ENCODE measurements at regions not wholly inside any gene's neighbourhood (a gene's known extent, or its start where the extent isn't known, plus 50 kb on each side); places are given as distances from the start of the nearest gene placed in this dataset.
"Not testable (repeated sequence)": the region's sequence is repeated elsewhere in the genome, so short reads cannot be mapped to it uniquely, and the experiment has no call there.

DNA sequence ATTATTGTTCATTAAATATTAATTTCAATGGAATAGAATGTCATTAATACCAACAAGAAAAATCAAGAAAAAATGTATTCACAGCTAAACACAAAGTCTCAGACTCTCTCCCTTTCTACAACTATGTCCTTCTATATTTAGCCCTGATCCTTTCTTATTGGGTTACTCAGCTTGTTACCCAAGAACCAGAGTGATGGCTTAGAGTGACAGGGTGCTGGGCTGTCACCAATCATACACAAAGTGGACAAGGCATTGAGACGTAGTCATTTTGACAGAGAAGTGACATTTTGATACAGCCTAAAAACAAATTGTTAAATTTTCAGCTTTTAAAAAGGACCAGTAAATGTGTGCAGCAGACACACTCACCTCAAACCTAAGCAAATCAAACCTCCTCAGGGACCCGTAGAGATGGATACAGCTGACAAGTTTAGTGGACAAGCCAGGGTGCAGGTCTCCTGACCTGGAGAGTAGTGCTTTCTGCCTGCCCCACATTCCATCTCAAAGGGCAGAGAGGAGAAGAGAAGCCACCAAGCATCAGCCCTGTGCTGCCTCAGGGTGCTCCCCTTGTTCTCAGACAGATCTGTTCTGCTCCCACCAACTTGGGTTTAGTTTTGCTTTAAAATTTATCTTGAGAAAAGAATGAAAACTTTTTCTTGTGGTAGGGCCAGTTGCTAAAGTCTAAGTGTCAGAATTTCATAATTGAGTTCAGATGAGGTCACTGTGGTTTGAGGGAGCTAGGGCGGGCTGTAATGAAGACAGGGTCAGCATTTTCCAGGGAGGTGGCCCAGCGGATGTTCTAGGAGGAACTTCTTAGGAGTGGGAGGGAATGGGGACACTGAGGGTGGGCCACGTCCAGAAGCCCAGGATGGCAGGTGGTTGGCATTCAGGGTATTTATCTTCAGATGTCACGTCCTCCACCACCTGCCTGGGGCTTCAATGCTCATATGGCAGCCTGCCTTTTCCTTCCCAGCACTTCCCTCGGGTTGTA, 136.5 kb upstream of the TBL1XR1 start:
- TF ChIP-seq, protein P1, sequence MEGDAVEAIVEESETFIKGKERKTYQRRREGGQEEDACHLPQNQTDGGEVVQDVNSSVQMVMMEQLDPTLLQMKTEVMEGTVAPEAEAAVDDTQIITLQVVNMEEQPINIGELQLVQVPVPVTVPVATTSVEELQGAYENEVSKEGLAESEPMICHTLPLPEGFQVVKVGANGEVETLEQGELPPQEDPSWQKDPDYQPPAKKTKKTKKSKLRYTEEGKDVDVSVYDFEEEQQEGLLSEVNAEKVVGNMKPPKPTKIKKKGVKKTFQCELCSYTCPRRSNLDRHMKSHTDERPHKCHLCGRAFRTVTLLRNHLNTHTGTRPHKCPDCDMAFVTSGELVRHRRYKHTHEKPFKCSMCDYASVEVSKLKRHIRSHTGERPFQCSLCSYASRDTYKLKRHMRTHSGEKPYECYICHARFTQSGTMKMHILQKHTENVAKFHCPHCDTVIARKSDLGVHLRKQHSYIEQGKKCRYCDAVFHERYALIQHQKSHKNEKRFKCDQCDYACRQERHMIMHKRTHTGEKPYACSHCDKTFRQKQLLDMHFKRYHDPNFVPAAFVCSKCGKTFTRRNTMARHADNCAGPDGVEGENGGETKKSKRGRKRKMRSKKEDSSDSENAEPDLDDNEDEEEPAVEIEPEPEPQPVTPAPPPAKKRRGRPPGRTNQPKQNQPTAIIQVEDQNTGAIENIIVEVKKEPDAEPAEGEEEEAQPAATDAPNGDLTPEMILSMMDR (IDR thresholded peaks at IDR 0.05; ENCODE audit: control insufficient read depth, insufficient read depth, low read depth, low read length, missing control alignments) = no peak
- DNase-seq (ENCODE audit: low read depth) = no peak
- no peak overlapping the region for H3K4me3 ChIP-seq (ENCODE audit: control insufficient read depth, low read depth, low read length)

DNA sequence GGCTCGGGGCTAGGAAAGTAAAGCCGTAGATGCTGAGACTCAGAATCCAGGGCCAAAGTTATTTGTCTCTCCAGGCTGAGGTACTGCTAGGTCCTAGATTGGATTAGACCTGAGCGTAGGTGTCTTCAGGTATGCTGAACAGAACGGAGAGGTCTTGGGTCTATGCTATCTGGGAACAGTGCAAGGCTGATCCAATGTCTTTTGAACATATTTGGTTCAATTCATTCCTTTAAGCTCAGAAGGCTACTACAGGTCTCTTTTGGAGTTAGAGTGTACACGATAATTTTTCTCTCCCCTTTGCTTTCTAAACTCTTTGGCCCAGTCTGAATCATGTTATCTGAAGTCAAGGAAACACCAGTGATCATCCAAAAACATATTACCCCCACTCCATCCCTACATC, 137.5 kb upstream of the TBL1XR1 start:
- DNase-seq (ENCODE audit: low read depth) = no peak
- TF ChIP-seq, protein P1 (IDR thresholded peaks at IDR 0.05; ENCODE audit: control insufficient read depth, insufficient read depth, low read depth, low read length, missing control alignments) = no peak
- H3K4me3 ChIP-seq (ENCODE audit: control insufficient read depth, low read depth, low read length) = no peak overlapping the region

DNA sequence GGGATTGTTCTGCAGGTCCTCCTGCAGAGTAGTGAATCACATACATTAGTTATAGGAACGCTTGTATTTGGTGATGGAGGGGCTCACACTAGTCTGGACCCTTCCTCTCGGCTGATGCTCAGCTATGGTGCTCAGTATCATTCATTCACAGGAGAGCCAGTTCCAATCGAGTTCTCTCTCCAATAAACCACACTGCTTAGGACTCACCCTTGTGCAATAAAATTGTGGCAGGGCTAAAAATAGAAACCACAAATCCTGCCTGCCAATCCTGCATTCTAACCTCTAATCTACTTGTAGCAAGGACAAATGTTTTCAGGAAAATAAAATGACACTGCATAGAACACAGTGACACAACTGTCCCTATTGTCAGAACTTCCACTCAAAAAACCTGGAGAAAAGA, 138.4 kb upstream of the TBL1XR1 start:
- TF ChIP-seq, protein P1 (IDR thresholded peaks at IDR 0.05; ENCODE audit: control insufficient read depth, insufficient read depth, low read depth, low read length, missing control alignments) = no peak
- H3K4me3 ChIP-seq (ENCODE audit: control insufficient read depth, low read depth, low read length) = no peak overlapping the region

DNA sequence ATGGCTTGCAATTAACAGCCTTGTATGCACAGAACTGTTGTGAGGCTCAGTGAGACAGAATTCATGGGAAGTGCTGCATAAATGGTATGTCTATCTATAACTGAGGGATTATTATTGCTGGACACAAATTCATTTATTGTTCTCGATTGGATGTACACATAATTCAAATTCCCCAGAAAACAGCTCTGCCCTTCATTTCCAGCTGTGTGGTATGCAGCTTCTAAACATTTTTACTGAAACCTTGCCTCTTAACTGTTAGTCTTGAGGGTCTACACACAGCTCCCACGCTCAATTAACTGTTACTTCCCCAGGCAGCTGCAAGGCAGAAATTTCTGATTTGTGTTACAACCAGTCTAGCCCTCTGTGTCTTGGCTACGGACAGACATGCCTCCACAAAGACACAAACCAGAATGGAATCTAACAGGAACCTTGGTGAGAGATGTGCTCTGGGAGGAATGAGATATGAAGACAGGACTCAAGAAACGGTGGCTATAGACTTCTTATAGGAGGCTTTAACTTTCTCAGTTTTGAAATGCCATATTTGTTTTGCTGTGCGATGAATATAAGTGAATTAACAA, 139.7 kb upstream of the TBL1XR1 start:
- no peak overlapping the region for H3K4me3 ChIP-seq (ENCODE audit: control insufficient read depth, low read depth, low read length)
- no peak for DNase-seq (ENCODE audit: low read depth)
- TF ChIP-seq, protein P1 (IDR thresholded peaks at IDR 0.05; ENCODE audit: control insufficient read depth, insufficient read depth, low read depth, low read length, missing control alignments) = no peak

More for the DNA sequence above, 138.4 kb upstream of the TBL1XR1 start:
- no peak for DNase-seq (ENCODE audit: low read depth)

DNA sequence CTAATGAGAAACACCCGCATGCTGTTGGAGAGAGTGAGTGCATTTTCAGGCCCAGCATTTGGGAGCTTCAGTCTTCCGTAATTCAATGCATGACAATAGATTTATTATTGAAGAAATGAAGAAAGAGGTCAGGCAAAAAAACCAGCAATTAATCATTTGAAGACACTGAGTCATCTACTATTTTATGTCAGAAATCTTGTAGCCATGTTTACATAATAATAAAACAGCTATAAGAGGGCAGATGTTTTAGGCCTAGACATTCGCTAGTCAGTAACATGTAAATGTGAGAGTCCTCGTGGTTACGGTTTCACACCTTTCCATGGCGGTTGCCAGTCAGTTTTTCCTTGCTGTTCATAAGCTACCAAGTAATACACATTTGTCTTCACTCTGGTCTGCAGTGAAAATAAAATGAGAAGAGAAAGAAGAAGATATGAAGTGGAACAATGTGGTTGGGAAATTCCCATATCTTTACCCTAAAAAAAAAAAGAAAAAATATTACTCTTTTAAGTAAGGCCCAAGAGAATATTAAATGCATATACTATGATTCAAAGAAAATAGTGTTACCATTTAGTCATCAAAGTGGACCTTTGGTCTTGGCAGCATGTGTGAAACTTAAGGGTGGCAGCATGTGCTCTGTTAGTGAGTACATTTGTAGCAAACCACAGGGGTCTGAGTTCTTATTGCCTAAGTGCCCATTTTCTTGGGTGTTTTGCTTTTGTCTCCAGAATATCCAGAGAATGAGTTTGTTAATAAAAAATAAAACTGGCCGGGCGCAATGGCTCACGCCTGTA, 140.5 kb upstream of the TBL1XR1 start:
- TF ChIP-seq, protein P1 (IDR thresholded peaks at IDR 0.05; ENCODE audit: control insufficient read depth, insufficient read depth, low read depth, low read length, missing control alignments) = no peak
- H3K4me3 ChIP-seq (ENCODE audit: control insufficient read depth, low read depth, low read length) = no peak overlapping the region
- DNase-seq (ENCODE audit: low read depth) = no peak

DNA sequence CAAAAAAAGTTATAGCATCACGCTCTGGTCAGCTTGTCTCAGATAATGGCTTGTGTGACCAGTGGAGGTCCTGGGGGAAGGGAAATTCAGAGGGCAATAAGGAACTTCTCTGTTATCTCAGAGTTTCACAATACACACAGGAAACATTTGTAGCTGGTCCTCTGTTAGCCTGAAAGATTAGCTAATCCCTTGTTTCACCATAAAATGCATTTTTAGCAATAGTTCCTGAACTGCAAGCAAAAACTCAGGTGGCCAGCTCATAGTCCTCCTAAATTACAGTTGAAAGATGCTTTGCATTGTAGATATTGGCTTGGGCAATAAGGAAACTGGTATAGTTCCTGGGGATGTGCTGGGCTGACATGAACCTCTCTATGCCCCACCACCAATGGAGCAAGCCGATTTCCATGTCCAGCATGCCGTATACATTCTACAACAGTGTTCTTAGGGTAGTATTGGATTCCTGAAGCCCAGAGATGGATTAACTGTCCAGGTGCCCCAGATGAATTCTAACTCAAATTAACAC, 141.5 kb upstream of the TBL1XR1 start:
- H3K4me3 ChIP-seq (ENCODE audit: control insufficient read depth, low read depth, low read length) = no peak overlapping the region
- DNase-seq (ENCODE audit: low read depth) = no peak
- TF ChIP-seq, protein P1 (IDR thresholded peaks at IDR 0.05; ENCODE audit: control insufficient read depth, insufficient read depth, low read depth, low read length, missing control alignments) = no peak

DNA sequence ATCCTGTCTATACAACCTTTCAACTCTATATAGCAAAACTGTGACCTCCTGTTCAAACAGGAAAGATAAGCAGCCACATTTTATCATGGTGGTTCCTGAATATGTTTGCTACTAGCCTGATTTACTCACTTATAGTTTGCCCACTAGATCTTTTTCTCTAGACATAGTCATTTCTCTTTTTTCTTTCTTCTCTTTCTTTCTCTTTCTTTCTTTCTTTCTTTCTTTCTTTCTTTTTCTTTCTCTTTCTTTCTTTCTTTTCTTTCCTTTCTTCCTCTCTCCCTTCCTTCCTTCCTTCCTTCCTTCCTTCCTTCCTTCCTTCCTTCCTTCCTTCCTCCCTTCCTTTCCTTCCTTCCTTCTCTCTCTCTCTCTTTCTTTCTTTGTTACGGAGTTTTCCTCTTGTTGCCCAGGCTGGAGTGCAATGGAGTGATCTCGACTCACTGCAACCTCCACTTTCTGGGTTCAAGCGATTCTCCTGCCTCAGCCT, 142.0 kb upstream of the TBL1XR1 start:
- DNase-seq (ENCODE audit: low read depth); H3K4me3 ChIP-seq (ENCODE audit: control insufficient read depth, low read depth, low read length): not testable (repeated sequence)
